ENCODE measurements at regions not wholly inside any gene's neighbourhood (a gene's known extent, or its start where the extent isn't known, plus 50 kb on each side); places are given as distances from the start of the nearest gene placed in this dataset.

DNA sequence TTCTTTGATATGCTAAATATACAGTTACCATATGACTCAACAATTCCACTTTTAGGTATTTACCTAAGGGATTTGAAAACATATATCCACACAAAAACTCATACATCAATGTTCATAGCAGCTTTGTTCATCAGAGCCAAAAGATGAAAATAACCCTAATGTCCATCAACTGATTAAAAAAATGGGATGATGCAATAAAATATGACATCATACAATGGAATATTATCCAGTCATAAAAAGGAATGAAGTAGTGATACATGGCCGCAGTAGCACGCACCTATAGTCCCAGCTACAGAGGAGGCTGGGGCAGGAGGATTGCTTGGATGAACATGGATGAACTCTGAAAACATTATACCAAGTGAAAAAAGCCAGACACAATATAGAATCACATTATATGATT is 101.4 kb upstream of the SIRPA start:
- no peak overlapping the region for H3K4me3 ChIP-seq (replicated peaks; ENCODE audit: low read depth, low read length)
- TF ChIP-seq, protein P1, sequence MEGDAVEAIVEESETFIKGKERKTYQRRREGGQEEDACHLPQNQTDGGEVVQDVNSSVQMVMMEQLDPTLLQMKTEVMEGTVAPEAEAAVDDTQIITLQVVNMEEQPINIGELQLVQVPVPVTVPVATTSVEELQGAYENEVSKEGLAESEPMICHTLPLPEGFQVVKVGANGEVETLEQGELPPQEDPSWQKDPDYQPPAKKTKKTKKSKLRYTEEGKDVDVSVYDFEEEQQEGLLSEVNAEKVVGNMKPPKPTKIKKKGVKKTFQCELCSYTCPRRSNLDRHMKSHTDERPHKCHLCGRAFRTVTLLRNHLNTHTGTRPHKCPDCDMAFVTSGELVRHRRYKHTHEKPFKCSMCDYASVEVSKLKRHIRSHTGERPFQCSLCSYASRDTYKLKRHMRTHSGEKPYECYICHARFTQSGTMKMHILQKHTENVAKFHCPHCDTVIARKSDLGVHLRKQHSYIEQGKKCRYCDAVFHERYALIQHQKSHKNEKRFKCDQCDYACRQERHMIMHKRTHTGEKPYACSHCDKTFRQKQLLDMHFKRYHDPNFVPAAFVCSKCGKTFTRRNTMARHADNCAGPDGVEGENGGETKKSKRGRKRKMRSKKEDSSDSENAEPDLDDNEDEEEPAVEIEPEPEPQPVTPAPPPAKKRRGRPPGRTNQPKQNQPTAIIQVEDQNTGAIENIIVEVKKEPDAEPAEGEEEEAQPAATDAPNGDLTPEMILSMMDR (IDR thresholded peaks at IDR 0.05; ENCODE audit: low read depth, low read length, missing control alignments) = no peak
- DNase-seq (ENCODE audit: extremely low read depth, low read depth) = no peak

DNA sequence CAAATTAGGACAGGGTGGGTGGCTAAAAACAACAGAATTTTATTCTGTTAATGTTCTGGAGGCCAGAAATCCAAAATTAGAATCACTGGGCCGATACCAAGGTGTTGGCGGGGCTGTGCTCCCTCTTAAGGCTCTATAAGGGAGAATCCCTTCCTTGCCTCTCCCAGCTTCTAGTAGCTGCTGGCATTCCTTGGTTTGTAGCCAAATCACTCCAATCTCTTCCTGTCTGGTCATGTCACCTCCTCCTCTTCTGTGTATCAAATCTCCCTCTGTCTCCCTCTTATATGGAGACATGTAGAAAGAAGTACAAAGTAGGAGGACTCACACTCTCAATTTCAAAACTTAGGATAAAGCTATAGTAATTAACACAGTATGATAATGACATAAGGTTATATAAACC is 102.9 kb upstream of the SIRPA start:
- DNase-seq (ENCODE audit: extremely low read depth, low read depth) = no peak
- TF ChIP-seq, protein P1 (IDR thresholded peaks at IDR 0.05; ENCODE audit: low read depth, low read length, missing control alignments) = no peak
- no peak overlapping the region for H3K4me3 ChIP-seq (replicated peaks; ENCODE audit: low read depth, low read length)

DNA sequence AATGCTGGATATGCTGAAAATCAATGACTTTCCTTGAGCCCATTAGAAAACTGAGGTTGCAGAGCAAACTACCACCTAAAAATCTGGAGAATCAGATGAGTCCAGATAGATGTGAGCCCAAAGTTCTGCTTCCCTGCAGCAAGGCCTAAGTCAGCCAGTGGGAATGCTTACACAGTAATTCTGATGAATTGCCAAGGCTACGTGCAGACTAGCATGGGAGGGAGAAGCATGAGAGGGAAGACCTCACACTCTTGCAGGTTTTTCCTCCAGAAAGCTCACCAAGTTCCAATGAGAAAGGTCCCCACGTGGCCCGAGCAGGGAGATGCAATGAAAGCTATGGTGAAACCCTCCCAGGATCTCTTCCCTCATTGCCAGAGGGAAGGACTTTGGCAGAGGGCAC is 104.8 kb upstream of the SIRPA start:
- DNase-seq (ENCODE audit: extremely low read depth, low read depth) = no peak
- TF ChIP-seq, protein P1 (IDR thresholded peaks at IDR 0.05; ENCODE audit: low read depth, low read length, missing control alignments) = no peak
- no peak overlapping the region for H3K4me3 ChIP-seq (replicated peaks; ENCODE audit: low read depth, low read length)

DNA sequence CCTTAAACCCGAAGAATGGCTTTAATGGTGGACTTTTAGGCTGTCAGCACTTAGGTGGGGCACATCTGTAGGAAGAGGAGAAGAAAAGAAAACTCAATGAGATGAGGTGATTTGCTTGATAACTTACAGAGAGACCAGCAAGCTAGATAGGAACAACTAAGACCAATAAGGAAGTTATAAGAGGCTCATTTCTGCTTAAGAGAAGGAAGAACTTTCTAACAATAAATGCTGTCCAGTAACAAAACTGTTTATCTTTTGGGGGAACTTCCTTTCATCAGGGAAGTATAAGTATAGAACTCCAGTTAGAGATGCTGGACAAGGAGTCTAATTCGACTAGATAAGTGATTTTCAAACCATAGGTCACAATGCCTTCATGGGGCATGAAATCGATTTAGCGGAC is 107.2 kb upstream of the SIRPA start:
- DNase-seq (ENCODE audit: extremely low read depth, low read depth) = no peak
- TF ChIP-seq, protein P1 (IDR thresholded peaks at IDR 0.05; ENCODE audit: low read depth, low read length, missing control alignments) = no peak
- no peak overlapping the region for H3K4me3 ChIP-seq (replicated peaks; ENCODE audit: low read depth, low read length)

DNA sequence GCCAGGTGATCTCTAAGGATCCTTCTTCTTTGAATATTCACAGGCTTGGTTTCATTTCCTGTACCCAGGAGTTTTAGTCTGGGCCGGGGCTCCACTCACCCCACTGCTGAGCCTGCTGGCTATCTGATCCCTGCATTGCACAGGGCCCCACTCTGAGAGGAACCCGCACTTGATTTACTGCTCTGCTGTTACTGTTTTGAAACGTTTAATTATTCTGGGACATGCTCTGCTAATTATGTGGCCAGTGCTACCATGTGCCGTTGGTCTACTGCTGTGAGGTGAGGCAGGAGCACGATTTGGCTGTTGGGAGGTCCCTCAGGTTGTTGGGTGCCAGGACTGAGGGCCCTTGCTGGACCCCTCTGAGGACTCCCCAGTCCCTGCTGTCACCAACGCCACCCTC is 108.7 kb upstream of the SIRPA start:
- TF ChIP-seq, protein P1 (IDR thresholded peaks at IDR 0.05; ENCODE audit: low read depth, low read length, missing control alignments) = no peak
- no peak overlapping the region for H3K4me3 ChIP-seq (replicated peaks; ENCODE audit: low read depth, low read length)
- no peak for DNase-seq (ENCODE audit: extremely low read depth, low read depth)

DNA sequence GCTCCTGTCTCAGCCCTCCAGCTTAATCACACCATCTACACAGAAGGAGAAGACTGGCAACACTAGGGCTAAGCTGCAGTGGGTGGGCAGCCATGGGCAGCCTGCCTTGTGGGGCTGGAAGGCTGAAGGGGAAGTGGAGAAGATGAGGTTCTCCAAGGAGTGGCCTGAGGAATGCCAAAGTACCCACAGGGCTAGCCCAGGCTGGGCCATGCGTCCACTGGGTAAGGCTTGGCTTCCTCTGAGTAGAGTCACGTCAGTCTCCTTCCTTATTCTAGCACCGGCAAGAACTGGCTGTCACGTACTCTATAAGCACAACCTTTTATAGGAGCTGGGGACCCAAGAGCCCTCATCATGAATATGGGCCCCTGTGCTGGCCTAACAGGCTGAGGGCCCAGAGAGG is 110.6 kb upstream of the SIRPA start:
- no peak overlapping the region for H3K4me3 ChIP-seq (replicated peaks; ENCODE audit: low read depth, low read length)
- TF ChIP-seq, protein P1 (IDR thresholded peaks at IDR 0.05; ENCODE audit: low read depth, low read length, missing control alignments) = no peak
- DNase-seq (ENCODE audit: extremely low read depth, low read depth) = no peak

DNA sequence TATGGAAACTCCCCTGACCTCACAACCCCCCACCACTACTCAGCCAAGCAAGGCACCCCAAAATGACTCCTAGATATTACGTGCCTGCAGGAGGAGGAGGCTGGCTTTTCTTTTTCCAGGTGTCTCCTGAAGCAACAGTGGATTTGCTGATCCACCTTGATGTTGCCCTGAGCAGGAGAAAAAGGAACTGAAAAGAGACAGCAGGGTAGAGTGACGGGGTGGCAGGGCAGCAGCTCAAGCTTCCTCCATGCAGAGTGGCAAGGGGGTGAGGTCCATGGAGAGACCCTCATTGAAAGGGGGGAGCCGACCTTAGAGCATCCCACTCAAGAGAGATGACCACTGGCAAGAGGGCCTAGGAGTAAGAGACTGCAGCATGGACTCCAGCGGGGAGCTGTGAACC is 112.0 kb upstream of the SIRPA start:
- TF ChIP-seq, protein P1 (IDR thresholded peaks at IDR 0.05; ENCODE audit: low read depth, low read length, missing control alignments) = no peak

More for the DNA sequence above, 112.0 kb upstream of the SIRPA start:
- no peak for DNase-seq (ENCODE audit: extremely low read depth, low read depth)
- H3K4me3 ChIP-seq (replicated peaks; ENCODE audit: low read depth, low read length) = no peak overlapping the region

Data from HFF-Myc (cell line).